HL-60 (cell line): ENCODE measurements at regions not wholly inside any gene's neighbourhood (a gene's known extent, or its start where the extent isn't known, plus 50 kb on each side); places are given as distances from the start of the nearest gene placed in this dataset.

Experiments
- GABPA ChIP-seq: IDR thresholded peaks from 2 replicates; pipeline ENCODE4 v1.6.1; 2012; ENCODE audit warnings: low read depth
- POLR2AphosphoS5 ChIP-seq: IDR thresholded peaks from 2 replicates; pipeline ENCODE4 v1.6.1; 2012; ENCODE audit warnings: low read depth
- TF ChIP-seq, protein P1 (sequence below): IDR thresholded peaks from one replicate; pipeline ENCODE4 v1.5.1; 2011; ENCODE audit warnings: low read length, control low read depth, inconsistent platforms; ENCODE audit not compliant: insufficient read depth

DNA sequence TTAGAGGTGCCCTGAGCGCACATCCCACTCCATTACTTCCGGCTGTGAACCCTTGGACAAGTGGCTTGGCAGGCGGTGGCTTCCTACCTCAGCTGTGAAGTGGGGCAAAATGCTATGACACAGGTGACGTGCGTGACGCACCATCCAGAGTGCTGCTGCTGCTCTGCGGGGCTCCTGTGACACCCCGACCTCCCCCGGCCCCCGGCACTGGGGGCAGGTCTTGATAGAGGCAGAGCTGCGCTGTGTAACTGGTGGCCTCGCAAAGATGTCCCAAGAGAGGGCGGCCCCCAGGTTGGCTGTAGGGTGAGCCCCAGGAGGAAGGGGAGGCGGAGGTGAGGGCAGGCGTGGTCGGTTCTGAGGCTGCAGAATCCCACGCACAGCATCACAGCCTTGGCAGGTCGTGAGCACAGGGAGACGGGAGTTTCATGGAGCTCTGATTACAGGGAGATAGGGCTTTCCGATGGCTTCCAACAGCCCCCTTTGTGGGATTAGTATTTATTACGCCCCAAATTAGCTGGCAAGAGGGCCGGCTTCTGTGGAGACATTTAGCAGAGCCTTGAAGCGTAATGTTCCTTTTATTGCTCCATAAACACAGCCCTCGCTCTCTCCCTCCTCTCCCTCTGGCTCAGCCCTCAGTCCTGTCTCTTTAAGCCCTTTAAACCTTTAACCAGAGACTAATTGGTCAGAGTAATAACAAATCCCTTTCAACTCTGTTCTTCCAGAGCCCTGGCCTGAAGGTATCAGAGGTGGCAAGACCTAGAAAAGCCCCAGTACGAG, 328.1 kb downstream of the C16orf95 start:
- TF ChIP-seq, protein P1, sequence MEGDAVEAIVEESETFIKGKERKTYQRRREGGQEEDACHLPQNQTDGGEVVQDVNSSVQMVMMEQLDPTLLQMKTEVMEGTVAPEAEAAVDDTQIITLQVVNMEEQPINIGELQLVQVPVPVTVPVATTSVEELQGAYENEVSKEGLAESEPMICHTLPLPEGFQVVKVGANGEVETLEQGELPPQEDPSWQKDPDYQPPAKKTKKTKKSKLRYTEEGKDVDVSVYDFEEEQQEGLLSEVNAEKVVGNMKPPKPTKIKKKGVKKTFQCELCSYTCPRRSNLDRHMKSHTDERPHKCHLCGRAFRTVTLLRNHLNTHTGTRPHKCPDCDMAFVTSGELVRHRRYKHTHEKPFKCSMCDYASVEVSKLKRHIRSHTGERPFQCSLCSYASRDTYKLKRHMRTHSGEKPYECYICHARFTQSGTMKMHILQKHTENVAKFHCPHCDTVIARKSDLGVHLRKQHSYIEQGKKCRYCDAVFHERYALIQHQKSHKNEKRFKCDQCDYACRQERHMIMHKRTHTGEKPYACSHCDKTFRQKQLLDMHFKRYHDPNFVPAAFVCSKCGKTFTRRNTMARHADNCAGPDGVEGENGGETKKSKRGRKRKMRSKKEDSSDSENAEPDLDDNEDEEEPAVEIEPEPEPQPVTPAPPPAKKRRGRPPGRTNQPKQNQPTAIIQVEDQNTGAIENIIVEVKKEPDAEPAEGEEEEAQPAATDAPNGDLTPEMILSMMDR, result no peak
- TF ChIP-seq GABPA (no peak), POLR2AphosphoS5 (no peak)
